C4-2B (cell line): ENCODE measurements at regions not wholly inside any gene's neighbourhood (a gene's known extent, or its start where the extent isn't known, plus 50 kb on each side); places are given as distances from the start of the nearest gene placed in this dataset.

Experiments used
- CTCF ChIP-seq: fragments of 450-650 bp; conservative IDR thresholded peaks from 2 replicates; pipeline ENCODE4 v1.5.1; 2017; ENCODE audit warnings: mild to moderate bottlenecking
- ZFX ChIP-seq: fragments of 450-650 bp; IDR thresholded peaks from 2 replicates; pipeline ENCODE4 v1.6.1; 2017

GRCh38 chr2:81467096-81467495, 1162.5 kb upstream of the LRRTM1 start:
- TF ChIP-seq CTCF = no peak
- TF ChIP-seq ZFX = no peak
